Loucy (cell line): ENCODE measurements at regions not wholly inside any gene's neighbourhood (a gene's known extent, or its start where the extent isn't known, plus 50 kb on each side); places are given as distances from the start of the nearest gene placed in this dataset.

Experiments used
- H2AFZ ChIP-seq: fragments of 200-600 bp; sonication (generic); 2 replicates; pipeline ENCODE4 v1.6.0; 2016; ENCODE audit warnings: antibody characterized with exemption, mild to moderate bottlenecking, low read length, moderate library complexity
- H3F3A ChIP-seq: fragments of 200-600 bp; 2 replicates; pipeline ENCODE4 v1.6.0; 2016; ENCODE audit warnings: antibody characterized with exemption, low read depth, mild to moderate bottlenecking
- H3K27me3 ChIP-seq: fragments of 200-600 bp; sonication (generic); 2 replicates; pipeline ENCODE4 v1.6.1; 2014; ENCODE audit warnings: low read length, mild to moderate bottlenecking; ENCODE audit not compliant: insufficient read depth, poor library complexity, severe bottlenecking
- H3K36me3 ChIP-seq: fragments of 200-600 bp; sonication (generic); 2 replicates; pipeline ENCODE4 v1.6.1; 2016; ENCODE audit warnings: low read length; ENCODE audit not compliant: insufficient read depth
- H3K4me1 ChIP-seq: fragments of 200-600 bp; sonication (generic); 2 replicates; pipeline ENCODE4 v1.5.1; 2014; ENCODE audit warnings: low read length, mild to moderate bottlenecking; ENCODE audit not compliant: insufficient read depth, poor library complexity, severe bottlenecking
- H3K4me2 ChIP-seq: fragments of 200-600 bp; sonication (generic); 2 replicates; pipeline ENCODE4 v1.6.0; 2014; ENCODE audit warnings: antibody characterized with exemption, low read length, low read depth, mild to moderate bottlenecking; ENCODE audit not compliant: poor library complexity, severe bottlenecking
- H3K4me3 ChIP-seq: fragments of 200-600 bp; sonication (generic); 2 replicates; pipeline ENCODE4 v1.5.1; 2014; ENCODE audit warnings: low read length, mild to moderate bottlenecking, mixed read lengths; ENCODE audit not compliant: poor library complexity, severe bottlenecking
- H3K79me2 ChIP-seq: fragments of 200-600 bp; sonication (generic); 2 replicates; pipeline ENCODE4 v1.6.1; 2014; ENCODE audit warnings: low read length; ENCODE audit not compliant: insufficient read depth
- H3K9ac ChIP-seq: fragments of 200-600 bp; sonication (generic); 2 replicates; pipeline ENCODE4 v1.6.0; 2014; ENCODE audit warnings: mild to moderate bottlenecking, low read depth, low read length, moderate library complexity; ENCODE audit not compliant: poor library complexity, severe bottlenecking
- H3K9me2 ChIP-seq: fragments of 200-600 bp; sonication (generic); replicated peaks from 2 replicates; pipeline ENCODE4 v1.6.1; 2016; ENCODE audit warnings: low read depth, low read length, mixed read lengths
- H3K9me3 ChIP-seq: fragments of 200-600 bp; sonication (generic); 2 replicates; pipeline ENCODE4 v1.6.1; 2014; ENCODE audit warnings: mild to moderate bottlenecking, antibody characterized with exemption, low read length, low read depth; ENCODE audit not compliant: insufficient read depth
- H4K20me1 ChIP-seq: fragments of 200-600 bp; sonication (generic); 2 replicates; pipeline ENCODE4 v1.6.0; 2014; ENCODE audit warnings: antibody characterized with exemption, low read length, mild to moderate bottlenecking; ENCODE audit not compliant: insufficient read depth, poor library complexity, severe bottlenecking
- EZH2phosphoT487 ChIP-seq: fragments of 200-600 bp; IDR thresholded peaks from 2 replicates; pipeline ENCODE4 v1.6.1; 2018; ENCODE audit warnings: antibody characterized with exemption, mild to moderate bottlenecking, moderate library complexity, borderline replicate concordance
- TF ChIP-seq, protein P1 (sequence below): fragments of 200-600 bp; sonication (generic); conservative IDR thresholded peaks from 2 replicates; pipeline ENCODE4 v1.5.1; 2014; ENCODE audit warnings: mild to moderate bottlenecking, antibody characterized with exemption, low read length

DNA sequence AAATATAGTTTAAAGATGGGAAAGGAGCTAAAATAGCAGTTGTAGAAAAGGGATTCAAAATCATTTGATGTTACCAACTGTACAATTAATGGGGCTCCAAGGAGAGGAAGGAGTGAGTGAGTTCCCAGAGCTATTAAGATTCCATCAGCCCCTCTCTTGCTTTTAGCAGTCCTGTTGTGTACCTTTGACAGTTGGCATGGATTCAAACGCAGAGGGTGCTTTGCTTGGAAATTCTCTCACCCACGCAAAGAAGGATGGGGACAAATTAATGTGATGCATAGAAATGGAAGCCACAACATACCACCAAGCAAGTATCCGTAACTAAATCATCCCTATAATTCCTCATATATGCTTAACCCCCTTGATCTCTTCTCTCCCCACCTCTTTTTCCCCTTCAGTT is 461.3 kb downstream of the EBF1 start:
- Histone ChIP-seq H3F3A (no peaks in the 10 kb centered on the region), H3K79me2 (no peaks in the 10 kb centered on the region), H3K36me3 (no peaks in the 10 kb centered on the region), H3K4me1 (peaks cover 3% of the 10 kb centered on the region), H3K4me3 (no peak overlapping the region), H3K4me2 (no peak overlapping the region), H3K9ac (no peak overlapping the region), H3K9me3 (no peaks in the 10 kb centered on the region), H3K27me3 (no peaks in the 10 kb centered on the region), H3K9me2 (no peaks in the 10 kb centered on the region), H2AFZ (no peak overlapping the region), H4K20me1 (no peaks in the 10 kb centered on the region)
- no peak for TF ChIP-seq EZH2phosphoT487
- TF ChIP-seq, protein P1, sequence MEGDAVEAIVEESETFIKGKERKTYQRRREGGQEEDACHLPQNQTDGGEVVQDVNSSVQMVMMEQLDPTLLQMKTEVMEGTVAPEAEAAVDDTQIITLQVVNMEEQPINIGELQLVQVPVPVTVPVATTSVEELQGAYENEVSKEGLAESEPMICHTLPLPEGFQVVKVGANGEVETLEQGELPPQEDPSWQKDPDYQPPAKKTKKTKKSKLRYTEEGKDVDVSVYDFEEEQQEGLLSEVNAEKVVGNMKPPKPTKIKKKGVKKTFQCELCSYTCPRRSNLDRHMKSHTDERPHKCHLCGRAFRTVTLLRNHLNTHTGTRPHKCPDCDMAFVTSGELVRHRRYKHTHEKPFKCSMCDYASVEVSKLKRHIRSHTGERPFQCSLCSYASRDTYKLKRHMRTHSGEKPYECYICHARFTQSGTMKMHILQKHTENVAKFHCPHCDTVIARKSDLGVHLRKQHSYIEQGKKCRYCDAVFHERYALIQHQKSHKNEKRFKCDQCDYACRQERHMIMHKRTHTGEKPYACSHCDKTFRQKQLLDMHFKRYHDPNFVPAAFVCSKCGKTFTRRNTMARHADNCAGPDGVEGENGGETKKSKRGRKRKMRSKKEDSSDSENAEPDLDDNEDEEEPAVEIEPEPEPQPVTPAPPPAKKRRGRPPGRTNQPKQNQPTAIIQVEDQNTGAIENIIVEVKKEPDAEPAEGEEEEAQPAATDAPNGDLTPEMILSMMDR = no peak

DNA sequence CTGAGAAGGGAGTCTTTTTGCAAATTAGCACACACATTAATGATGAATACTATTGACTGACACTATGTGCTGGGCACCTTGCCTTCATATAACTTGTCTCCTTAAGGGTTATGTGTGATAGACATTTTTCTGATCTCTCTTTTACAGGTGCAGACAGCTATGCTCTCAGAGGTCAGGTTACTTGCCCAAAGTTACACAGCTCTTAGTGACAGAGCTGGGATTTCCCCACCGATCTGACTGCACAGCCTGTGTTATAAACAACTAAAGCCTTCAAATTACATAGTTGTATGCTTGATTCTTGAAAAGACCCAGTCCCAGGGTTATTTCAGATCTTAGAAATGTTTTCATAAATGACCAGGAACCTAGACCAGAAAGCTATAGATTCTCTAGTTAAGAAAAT is 462.7 kb downstream of the EBF1 start:
- Histone ChIP-seq H3K27me3 (no peaks in the 10 kb centered on the region), H3F3A (no peaks in the 10 kb centered on the region), H3K36me3 (no peaks in the 10 kb centered on the region), H2AFZ (no peak overlapping the region), H3K79me2 (no peaks in the 10 kb centered on the region), H3K9me2 (no peaks in the 10 kb centered on the region), H3K9ac (no peak overlapping the region), H3K4me2 (no peak overlapping the region), H3K4me3 (no peak overlapping the region), H3K9me3 (no peaks in the 10 kb centered on the region), H3K4me1 (peaks cover 8% of the 10 kb centered on the region), H4K20me1 (no peaks in the 10 kb centered on the region)
- TF ChIP-seq, protein P1 = no peak
- no peak for TF ChIP-seq EZH2phosphoT487

DNA sequence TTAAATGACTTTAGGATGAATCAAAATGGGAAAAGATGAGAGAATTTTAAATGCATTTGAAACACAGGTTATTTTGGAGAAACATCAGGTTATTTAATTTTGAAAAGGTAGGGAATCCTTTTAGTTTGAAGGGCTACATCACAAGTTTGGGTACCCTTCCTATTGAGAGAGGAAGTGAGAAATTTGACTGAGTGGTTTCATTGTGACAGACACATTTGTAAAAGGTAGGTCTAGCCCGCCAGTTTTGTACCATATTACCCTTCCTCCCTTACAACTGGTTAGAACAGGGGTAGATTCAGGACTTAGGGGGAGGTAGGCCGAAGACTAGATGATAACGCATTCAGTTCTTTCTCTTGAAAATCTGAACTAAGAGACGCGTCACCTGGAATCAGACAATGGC is 464.2 kb downstream of the EBF1 start:
- Histone ChIP-seq H3K27me3 (no peaks in the 10 kb centered on the region), H3K4me3 (no peak overlapping the region), H3K4me2 (no peak overlapping the region), H3F3A (no peaks in the 10 kb centered on the region), H3K4me1 (peaks cover 8% of the 10 kb centered on the region), H3K36me3 (no peaks in the 10 kb centered on the region), H3K9ac (no peak overlapping the region), H3K9me2 (no peaks in the 10 kb centered on the region), H2AFZ (no peak overlapping the region), H4K20me1 (no peaks in the 10 kb centered on the region), H3K79me2 (no peaks in the 10 kb centered on the region), H3K9me3 (no peaks in the 10 kb centered on the region)
- TF ChIP-seq, protein P1 = no peak
- TF ChIP-seq EZH2phosphoT487 = no peak
